ENCODE measurements at regions not wholly inside any gene's neighbourhood (a gene's known extent, or its start where the extent isn't known, plus 50 kb on each side); places are given as distances from the start of the nearest gene placed in this dataset.
"Not testable (repeated sequence)": the region's sequence is repeated elsewhere in the genome, so short reads cannot be mapped to it uniquely, and the experiment has no call there.

GRCh38 chr16:86219655-86220445 is 290.5 kb upstream of the FOXF1 start:
- DNase-seq, result peak; percentile 13

GRCh38 chr16:86220561-86220960 is 289.8 kb upstream of the FOXF1 start:
- peak; percentile 28 for DNase-seq

DNA sequence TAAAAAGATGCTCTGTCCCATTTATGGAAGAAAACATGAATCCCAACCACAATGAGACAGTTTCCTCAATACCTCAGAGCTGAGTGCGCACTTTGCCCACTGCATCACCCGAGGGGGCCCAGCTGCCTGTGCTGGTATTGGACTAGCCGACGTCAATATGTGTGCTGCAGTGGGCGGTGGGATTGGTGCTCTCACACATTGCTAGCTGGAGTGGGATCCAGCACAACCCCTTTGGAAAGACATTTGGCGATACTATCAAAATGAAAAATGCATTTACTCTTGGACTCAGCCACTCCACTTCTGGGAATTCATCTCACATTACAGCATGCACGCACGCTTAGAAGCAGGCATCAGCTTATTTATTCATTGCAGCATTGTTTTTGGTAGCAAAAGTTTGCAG is 289.2 kb upstream of the FOXF1 start:
- DNase-seq, result peak; percentile 78

DNA sequence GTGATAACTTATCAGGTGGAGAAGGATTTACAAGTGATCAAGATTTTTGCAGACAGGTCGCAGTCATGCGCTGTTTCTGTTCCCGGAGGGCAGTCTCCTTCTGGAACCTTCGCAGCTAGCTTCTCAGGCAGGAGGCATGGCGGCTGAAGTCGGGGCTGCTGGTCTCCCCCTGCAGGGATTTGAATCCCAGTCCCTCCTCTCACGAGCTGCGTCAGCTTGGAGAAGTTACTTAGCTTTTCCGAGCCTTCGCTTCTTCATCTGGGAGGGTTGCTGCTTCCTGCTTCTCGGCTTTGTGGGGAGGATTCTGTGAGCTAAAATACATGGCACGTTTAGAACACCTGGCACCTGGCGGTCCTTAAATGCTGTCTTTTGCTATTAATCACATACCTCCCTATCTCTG is 287.8 kb upstream of the FOXF1 start:
- peak; percentile 74 for DNase-seq

- peak; percentile 95 for DNase-seq
These were observed 287.3 kb upstream of the FOXF1 start for GRCh38 chr16:86222965-86223551.

DNA sequence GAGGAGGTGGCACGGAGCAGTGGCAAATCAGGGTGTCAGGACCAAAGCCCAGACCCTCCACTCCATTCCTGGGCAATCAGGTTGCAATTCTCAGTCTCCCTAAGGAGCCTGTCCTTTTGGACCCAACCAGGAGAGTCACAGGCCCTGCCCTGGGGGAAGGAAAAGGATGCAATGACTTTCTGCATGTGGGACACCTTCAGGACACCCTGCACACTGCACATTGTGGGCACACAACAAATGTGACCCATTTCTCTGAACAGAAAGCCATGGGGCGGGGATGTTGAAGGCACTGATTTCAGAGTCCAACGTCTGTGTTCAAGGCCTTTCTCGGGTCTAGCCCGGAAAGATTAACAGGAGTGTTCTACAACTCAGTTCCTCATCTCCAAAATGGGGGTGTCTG is 286.2 kb upstream of the FOXF1 start:
- no peak for DNase-seq

- no peak for DNase-seq
These were observed 285.7 kb upstream of the FOXF1 start for GRCh38 chr16:86224629-86225028.

DNA sequence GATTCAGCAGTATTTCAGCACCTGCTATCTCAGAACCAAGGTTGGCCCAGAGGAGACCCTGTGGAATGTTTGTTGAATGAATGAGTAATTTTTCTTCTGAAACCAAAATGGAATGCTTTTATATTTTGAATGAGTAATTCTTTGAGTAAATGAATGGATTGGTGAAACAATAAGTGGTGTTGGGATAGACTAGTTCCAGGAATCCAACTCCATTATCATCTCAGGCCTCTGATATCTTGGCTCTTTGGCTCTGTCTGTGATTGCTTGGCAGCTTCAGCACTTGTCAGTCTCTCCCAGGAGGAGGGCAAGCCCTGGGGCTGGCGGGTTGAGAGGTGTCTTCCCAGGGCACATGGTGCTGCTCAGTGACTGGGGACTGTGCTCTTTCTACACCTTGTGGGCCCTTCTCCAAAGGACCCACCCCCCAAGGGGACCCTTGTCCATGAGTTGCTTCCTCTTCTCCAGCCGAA is 284.4 kb upstream of the FOXF1 start:
- DNase-seq, result peak; percentile 26

DNA sequence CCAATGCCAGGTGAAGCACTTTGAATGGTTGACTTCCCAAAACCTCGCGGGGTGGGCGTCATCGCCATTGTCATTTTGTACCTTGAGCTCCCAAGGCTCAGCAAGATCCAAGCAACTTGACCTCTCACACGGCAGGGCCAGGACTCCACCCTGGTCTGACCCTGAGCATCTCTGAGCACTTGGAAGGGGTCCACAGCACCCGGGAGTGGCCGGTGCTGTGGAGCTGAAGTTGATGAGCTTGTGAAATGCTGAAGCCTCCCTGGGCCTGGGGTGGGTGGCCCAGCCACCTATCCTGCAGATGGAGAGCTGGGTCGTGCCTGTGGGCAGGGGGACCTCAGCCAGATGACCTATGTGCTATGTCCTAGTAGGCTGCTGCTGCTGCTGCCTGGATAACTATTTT is 283.3 kb upstream of the FOXF1 start:
- no peak for DNase-seq

- peak; percentile 82 for DNase-seq
These were observed 282.5 kb upstream of the FOXF1 start for GRCh38 chr16:86227801-86228200.

GRCh38 chr16:86228713-86229112 is 281.6 kb upstream of the FOXF1 start:
- DNase-seq, result no peak

- DNase-seq, result no peak
These were observed 281.0 kb upstream of the FOXF1 start for GRCh38 chr16:86229283-86229682.

GRCh38 chr16:86229866-86230656 is 280.3 kb upstream of the FOXF1 start:
- no peak for DNase-seq

GRCh38 chr16:86231321-86231995 is 278.9 kb upstream of the FOXF1 start:
- peak; percentile 16 for DNase-seq

GRCh38 chr16:86231996-86232350 is 278.4 kb upstream of the FOXF1 start:
- DNase-seq, result no peak

GRCh38 chr16:86232496-86232895 is 277.8 kb upstream of the FOXF1 start:
- no peak for DNase-seq

DNA sequence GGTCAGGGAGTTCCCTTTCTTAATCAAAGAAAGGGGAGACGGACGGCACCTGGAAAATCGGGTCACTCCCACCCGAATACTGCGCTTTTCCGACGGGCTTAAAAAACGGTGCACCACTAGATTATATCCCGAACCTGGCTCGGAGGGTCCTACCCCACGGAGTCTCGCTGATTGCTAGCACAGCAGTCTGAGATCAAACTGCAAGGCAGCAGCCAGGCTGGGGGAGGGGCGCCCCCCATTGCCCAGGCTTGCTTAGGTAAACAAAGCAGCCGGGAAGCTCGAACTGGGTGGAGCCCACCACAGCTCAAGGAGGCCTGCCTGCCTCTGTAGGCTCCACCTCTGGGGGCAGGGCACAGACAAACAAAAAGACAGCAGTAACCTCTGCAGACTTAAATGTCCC is 276.8 kb upstream of the FOXF1 start:
- not testable (repeated sequence) for DNase-seq

DNA sequence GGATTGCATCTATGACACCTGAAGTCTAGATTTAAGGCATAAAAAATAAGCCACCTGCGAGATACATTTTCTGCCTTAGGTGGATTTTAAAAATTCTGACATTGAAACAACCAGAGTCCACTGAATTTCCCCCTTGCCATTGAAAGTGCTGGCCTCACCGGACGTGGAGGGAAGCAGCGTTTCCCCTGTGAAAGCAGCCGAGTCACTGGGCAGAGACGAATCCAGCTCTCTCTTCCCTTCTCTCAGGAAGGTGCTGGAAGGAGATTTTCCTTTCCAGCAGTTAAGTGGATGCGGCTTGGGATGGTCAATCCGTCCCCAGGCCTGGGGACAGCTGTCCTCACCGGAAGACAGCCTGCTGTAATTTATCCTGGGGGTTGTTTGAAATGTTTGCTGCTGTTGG is 270.9 kb upstream of the FOXF1 start:
- DNase-seq, result no peak

DNA sequence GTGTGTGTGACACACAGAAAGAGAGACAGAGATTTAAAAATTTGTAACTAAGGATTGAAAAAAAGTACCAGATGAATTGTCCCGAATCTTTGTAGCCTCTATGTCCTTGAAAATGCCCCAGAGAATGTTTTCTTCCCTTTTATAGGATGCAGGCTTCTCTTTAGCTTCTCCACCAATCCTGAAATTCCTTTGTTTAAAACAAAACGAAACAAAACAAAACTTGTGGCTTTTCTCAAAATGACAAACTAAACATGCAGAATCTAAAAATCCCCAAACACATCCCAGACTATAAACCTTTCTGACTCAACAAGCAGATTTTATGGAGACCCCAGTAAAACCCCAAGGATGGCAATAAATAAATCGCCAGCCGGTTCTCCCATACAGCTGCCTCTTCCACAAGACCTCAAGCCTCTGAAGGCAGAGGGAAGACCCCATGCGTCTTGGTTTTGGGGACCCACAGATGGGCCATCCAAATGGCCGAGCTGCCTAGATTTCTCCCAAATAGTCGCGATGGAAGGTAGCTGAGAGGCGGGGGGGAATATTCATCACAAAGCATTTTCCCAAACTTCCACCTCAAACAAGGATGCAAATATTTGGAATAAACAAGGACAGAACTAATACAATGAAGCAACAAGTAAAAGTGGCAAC is 269.5 kb upstream of the FOXF1 start:
- no peak for DNase-seq

- no peak for DNase-seq
These were observed 268.6 kb upstream of the FOXF1 start for GRCh38 chr16:86241681-86242080.

- no peak for DNase-seq
These were observed 267.8 kb upstream of the FOXF1 start for GRCh38 chr16:86242244-86243122.

GRCh38 chr16:86243123-86243473 is 267.2 kb upstream of the FOXF1 start:
- DNase-seq, result no peak

Data from fibroblast of skin of right biceps (primary cell).